Mesodermal cell (in vitro differentiated cells): ENCODE measurements at regions not wholly inside any gene's neighbourhood (a gene's known extent, or its start where the extent isn't known, plus 50 kb on each side); places are given as distances from the start of the nearest gene placed in this dataset.
A peak's percentile ranks its signal among the peaks of the same experiment; 100 is the strongest.
"Not testable (repeated sequence)": the region's sequence is repeated elsewhere in the genome, so short reads cannot be mapped to it uniquely, and the experiment has no call there.

ENCODE experiments used
- H3K27ac ChIP-seq: 2 replicates; pipeline ENCODE4 v1.7.0; 2013; ENCODE audit warnings: mild to moderate bottlenecking, low read depth, low read length, moderate library complexity; ENCODE audit not compliant: severe bottlenecking
- H3K36me3 ChIP-seq: 2 replicates; pipeline ENCODE4 v1.7.1; 2013; ENCODE audit warnings: mild to moderate bottlenecking, low read length, moderate library complexity; ENCODE audit not compliant: control insufficient read depth, insufficient read depth
- H3K4me1 ChIP-seq: one replicate; pipeline ENCODE4 v1.7.1; 2013; ENCODE audit warnings: mild to moderate bottlenecking, low read length; ENCODE audit not compliant: insufficient read depth, control insufficient read depth, poor library complexity, severe bottlenecking
- H3K4me3 ChIP-seq: 2 replicates; pipeline ENCODE4 v1.7.0; 2013; ENCODE audit warnings: low read length, control low read depth, mild to moderate bottlenecking; ENCODE audit not compliant: insufficient read depth, poor library complexity, severe bottlenecking; ENCODE audit errors: extremely low read depth
- H3K9me3 ChIP-seq: 2 replicates; pipeline ENCODE4 v1.7.1; 2013; ENCODE audit warnings: mild to moderate bottlenecking, low read length, moderate library complexity; ENCODE audit not compliant: control insufficient read depth
- WGBS, 2 experiments: methylation state at CpG; one replicate each; pipeline ENCODE4 v1.1.5; 2013; ENCODE audit warnings: missing lambda C conversion rate in 2 of 2; ENCODE audit not compliant: insufficient coverage in 2 of 2; 5-methylcytosine and 5-hydroxymethylcytosine counted together

DNA sequence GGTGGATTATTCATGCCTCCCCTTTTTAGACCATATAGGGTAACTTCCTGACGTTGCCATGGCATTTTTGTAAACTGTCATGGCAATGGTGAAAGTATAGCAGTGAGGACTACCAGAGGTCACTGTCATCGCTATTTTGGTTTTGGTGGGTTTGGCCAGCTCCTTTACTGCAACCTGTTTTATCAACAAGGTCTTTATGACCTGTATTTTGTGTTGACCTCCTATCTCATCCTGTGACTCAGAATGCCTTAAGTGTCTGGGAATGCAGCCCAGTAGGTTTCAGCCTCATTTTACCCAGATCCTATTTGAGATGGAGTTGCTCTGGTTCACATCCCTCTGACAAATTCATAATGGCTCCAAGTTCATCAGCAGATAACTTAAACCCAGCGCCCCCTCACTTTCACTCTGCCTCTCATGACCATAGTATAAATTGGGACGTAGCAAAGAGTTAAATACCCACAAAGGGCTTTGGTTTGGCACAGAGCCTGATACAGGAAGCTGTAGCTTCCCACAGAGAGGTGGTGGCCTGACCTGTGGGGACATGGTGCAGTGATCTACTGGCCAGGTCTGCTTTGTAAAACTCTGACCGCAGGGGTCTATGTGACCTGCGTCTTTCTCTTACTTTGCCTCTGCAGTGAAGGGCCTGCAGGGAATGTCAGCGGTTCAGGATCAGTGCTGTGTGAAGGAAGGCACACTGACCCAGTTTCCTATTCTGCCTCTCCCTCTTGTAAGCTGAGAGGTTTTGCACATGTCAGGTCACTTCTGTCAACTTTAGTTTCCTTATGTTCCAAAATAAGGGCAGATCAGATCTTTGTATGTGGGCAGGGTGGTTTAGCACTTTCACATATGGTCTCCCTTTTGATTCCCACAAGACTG, 78.1 kb upstream of the ZNF644 start:
- no peaks in the 10 kb centered on the region for H3K9me3 ChIP-seq
- H3K27ac ChIP-seq, result peak overlapping the region; percentile 94
- peaks cover 22% of the 10 kb centered on the region for H3K4me1 ChIP-seq
- H3K36me3 ChIP-seq, result no peaks in the 10 kb centered on the region
- H3K4me3 ChIP-seq, result no peak overlapping the region
- WGBS, 2 experiments, result 78 to 83% methylated on average over 2 to 7 of the region's 7 CpGs

DNA sequence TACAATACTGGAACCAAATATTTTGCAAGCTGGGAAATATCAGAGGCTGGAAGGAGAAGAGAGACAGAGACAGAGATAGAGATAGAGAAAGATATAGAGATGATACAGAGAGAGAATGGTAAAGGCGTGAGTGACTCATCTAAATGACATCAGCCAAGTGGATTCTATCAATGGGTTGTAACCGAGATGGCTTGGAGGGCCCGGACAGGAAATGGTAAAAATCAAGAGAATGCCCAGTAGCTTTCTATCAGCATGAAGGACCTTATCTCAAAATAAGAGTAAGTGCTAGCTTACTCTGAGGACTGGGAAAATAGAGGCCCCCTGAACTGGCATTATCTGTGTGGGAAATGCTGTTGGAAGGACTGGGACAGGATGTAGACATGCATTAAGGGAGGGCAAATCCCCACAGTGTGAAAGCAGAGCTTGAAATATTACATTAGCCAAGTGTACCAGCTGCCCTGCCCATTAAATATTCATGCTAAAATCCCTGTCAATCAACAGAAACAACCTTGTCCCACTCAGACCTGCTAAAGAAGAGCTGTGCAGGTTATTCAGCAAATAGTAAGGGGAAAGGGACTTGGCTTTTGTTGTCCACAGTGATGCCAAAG, 76.6 kb upstream of the ZNF644 start:
- H3K27ac ChIP-seq, result peak overlapping the region; percentile 94
- H3K9me3 ChIP-seq, result no peaks in the 10 kb centered on the region
- H3K4me3 ChIP-seq, result no peak overlapping the region
- WGBS, 2 experiments, result 44 to 54% methylated on average over 2 to 3 of the region's 3 CpGs
- peaks cover 33% of the 10 kb centered on the region for H3K4me1 ChIP-seq
- H3K36me3 ChIP-seq, result no peaks in the 10 kb centered on the region

DNA sequence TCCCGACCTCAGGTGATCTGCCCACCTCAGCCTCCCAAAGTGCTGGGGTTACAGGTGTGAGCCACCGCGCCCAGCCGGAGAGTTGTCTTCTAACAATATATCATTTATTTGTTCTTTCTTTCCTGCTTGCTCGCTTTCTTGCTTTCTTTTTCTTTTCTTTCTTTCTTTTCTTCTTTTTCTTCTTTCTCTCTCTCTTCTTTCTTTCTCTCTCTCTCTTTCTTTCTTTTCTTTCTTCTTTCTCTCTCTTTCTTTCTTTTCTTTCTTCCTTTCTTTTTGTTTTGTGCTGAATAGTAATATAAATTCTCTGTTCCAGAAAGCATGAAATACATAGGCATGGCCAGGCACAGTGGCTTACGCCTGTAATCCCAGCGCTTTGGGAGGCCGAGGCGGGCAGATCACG, 73.5 kb upstream of the ZNF644 start:
- 93 to 95% methylated on average over 4 to 8 of the region's 10 CpGs for WGBS, 2 experiments
- H3K9me3 ChIP-seq, H3K4me3 ChIP-seq, H3K36me3 ChIP-seq, H3K27ac ChIP-seq: not testable (repeated sequence)
- H3K4me1 ChIP-seq, result peaks cover 46% of the 10 kb centered on the region

DNA sequence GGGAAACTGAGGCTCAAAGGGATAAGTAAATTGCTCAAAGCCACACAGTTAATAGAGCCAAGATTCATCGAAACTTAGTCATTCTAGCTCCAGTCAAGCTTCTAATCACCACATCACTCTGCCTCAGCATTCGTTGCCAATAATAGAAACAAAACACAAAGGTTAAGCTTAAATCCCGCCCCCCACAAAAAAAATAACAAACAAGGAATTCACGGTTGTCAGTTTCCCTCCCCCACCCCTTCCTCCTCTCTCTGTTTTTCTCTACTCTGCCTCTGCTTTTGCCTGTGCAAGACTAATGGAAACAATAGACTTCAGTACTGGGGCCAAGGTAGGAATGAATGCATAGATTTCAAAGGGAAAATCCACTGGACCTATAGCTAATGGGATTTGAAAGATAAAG, 70.7 kb upstream of the ZNF644 start:
- 12 to 32% methylated on average over 3 to 4 of the region's 4 CpGs for WGBS, 2 experiments
- Histone ChIP-seq H3K4me1 (peaks cover 26% of the 10 kb centered on the region), H3K36me3 (no peaks in the 10 kb centered on the region), H3K9me3 (peaks cover 25% of the 10 kb centered on the region), H3K27ac (peak overlapping the region; percentile 97), H3K4me3 (no peak overlapping the region)

DNA sequence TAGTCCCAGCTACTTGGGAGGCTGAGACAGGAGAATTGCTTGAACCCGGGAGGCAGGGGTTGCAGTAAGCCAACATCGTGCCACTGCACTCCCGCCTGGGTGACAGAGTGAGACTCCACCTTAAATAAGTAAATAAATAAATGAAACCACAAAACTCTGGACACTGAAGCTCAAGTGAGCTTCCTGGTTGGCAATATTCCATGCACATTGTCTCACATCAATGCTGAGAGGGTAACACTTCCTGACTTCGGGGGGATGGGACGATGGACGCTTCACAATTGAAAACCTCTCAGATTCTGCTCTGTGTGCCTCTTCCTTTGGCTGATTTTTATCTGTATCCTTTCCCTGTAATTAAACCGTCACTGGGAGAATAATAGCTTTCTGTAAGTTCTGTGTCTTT, 70.0 kb upstream of the ZNF644 start:
- H3K4me3 ChIP-seq, result no peak overlapping the region
- peaks cover 26% of the 10 kb centered on the region for H3K4me1 ChIP-seq
- peaks cover 25% of the 10 kb centered on the region for H3K9me3 ChIP-seq
- WGBS, 2 experiments, result 98% methylated on average over 6 of the region's 7 CpGs; no CpG with 5 or more reads in 1 of the 2 experiments
- peak overlapping the region; percentile 97 for H3K27ac ChIP-seq
- no peaks in the 10 kb centered on the region for H3K36me3 ChIP-seq

DNA sequence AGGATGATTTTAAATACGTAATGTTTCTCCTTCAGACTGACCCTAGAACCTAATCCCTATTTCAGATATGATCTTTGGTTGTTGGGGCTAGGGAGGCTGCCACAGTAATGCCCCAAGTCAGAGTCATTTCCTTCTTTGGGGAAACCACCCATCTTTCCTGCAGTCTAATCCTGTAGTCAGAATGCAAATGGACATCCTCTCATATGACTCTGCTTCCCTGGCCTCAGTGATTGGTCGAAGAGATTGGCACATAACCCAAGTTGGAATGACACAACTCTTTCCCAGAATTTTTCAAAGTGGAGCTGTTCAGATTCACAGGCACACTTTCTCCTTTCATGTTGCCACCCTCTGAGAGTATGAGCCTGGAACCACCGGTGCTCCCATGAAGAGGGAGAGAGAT, 58.8 kb upstream of the ZNF644 start:
- Histone ChIP-seq H3K36me3 (no peaks in the 10 kb centered on the region), H3K9me3 (peaks cover 3% of the 10 kb centered on the region), H3K4me3 (no peak overlapping the region), H3K27ac (no peak overlapping the region), H3K4me1 (peaks cover 2% of the 10 kb centered on the region)
- WGBS, 2 experiments, result 100% methylated on average over 1 of the region's 3 CpGs

DNA sequence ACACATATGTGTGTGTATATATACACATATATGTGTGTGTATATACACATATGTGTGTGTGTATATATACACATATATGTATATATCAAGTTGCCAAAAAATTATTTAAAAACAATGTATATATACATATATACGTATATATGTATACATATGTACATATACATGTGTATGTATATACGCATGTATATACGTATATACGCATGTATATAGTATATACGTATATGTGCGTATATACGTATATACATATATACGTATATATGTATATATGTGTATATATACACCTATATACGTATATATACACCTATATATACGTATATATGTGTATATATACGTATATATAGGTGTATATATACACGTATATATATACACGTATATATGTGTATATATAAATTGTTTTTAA, 57.0 kb upstream of the ZNF644 start:
- H3K4me3 ChIP-seq, result no peak overlapping the region
- WGBS, 2 experiments, result no CpG with 5 or more reads among the region's 13 CpGs
- H3K4me1 ChIP-seq, result peaks cover 2% of the 10 kb centered on the region
- H3K36me3 ChIP-seq, result no peaks in the 10 kb centered on the region
- no peak overlapping the region for H3K27ac ChIP-seq
- peaks cover 3% of the 10 kb centered on the region for H3K9me3 ChIP-seq

DNA sequence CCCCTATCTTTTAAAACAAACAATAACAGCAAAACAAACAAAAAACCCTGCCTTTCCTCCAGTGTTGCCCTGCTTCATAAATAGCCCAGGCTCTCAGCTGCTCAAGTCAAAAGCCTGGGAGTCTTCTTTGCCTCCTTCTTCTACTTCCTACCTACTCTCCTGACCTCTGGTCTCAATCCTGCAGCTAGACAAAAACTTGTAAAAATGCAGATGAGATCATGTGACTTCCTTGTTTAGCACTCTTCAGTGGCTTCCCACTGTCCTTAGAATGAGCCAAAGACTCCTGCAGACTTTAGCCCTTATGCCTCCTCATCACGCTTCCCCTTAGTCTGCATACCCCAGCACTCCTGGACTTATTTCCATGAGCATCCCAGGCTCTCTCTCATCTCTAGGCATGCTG, 55.0 kb upstream of the ZNF644 start:
- H3K9me3 ChIP-seq, result peaks cover 3% of the 10 kb centered on the region
- WGBS, 2 experiments, result 100% methylated on average over 1 of the region's 1 CpG

DNA sequence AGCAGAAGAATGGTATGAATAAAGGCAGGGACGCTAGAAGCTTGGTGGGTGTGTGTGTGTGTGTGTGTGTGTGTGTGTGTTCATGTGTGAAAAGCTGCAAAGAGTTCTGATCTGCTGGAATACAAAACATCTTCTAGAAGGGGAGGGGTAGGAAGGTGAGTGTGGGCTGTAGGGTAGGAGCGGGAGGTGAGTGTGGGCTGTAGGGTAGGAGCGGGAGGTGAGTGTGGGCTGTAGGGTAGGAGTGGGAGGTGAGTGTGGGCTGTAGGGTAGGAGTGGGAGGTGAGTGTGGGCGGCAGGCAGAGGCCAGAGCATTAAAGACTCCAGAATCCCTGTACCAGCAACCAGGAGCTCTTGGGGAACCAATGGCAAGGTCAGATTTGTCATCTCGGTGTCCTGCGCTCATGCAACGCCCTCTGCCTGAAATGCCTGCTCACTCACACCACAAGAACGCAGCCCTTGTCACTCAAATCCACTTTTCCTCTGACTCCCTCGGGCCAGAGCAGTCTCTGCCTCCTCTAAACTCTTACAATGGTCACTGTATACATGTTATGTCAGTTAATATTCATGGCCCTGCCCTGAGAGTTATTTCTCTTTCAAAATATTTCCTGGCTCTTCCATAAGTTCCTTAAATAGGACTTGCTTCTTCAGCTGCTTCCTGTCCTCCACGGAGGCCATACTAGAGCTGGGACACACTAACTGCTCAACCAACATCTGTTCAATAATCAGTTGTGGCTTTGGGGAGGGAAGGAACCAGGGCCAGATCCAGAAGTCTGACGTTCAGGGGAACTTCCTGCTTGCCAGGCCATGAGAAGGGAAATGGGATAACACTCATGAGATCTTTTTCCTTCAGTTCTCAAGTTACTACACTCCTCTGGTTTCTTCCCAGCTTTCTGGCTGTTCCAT, 53.6 kb upstream of the ZNF644 start:
- no peaks in the 10 kb centered on the region for H3K36me3 ChIP-seq
- 79 to 82% methylated on average over 8 to 9 of the region's 11 CpGs for WGBS, 2 experiments
- H3K4me3 ChIP-seq, result no peak overlapping the region
- H3K4me1 ChIP-seq, result no peaks in the 10 kb centered on the region
- H3K9me3 ChIP-seq, result peaks cover 3% of the 10 kb centered on the region
- no peak overlapping the region for H3K27ac ChIP-seq

More for the DNA sequence above, 55.0 kb upstream of the ZNF644 start:
- Histone ChIP-seq H3K4me1 (no peaks in the 10 kb centered on the region), H3K36me3 (no peaks in the 10 kb centered on the region), H3K4me3 (no peak overlapping the region), H3K27ac (no peak overlapping the region)

DNA sequence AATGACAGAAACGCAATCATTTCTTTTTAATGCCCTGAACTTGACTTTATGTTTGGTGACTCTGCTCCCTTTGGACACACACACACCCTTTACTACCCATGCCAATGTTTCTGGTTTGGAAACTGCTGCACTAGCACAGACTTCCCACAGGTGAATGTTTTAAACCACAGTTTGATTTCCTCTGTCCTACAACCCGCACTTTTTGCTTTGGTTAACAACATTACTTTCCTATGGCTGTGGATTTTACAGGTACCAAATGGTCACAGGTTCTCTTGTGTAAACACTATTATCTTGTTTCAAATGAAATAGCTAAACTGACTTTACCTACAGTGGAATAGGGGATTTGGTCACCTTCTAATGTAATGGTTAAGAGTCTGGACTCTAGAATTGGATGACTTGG, 51.5 kb upstream of the ZNF644 start:
- Histone ChIP-seq H3K4me3 (no peak overlapping the region), H3K27ac (no peak overlapping the region), H3K9me3 (peaks cover 3% of the 10 kb centered on the region), H3K4me1 (no peaks in the 10 kb centered on the region), H3K36me3 (no peaks in the 10 kb centered on the region)
- 0 to 50% methylated on average over 1 to 2 of the region's 2 CpGs for WGBS, 2 experiments
